OCI-LY1 (cell line): ENCODE measurements at regions not wholly inside any gene's neighbourhood (a gene's known extent, or its start where the extent isn't known, plus 50 kb on each side); places are given as distances from the start of the nearest gene placed in this dataset.

ENCODE experiments used
- CTCF ChIP-seq: fragments of 200-600 bp; sonication (generic), shearing (Covaris generic); IDR thresholded peaks from 2 replicates; pipeline ENCODE4 v1.5.1; 2017; ENCODE audit warnings: mild to moderate bottlenecking, antibody characterized with exemption, low read length, moderate library complexity, mixed read lengths
- EZH2 ChIP-seq: fragments of 200-600 bp; sonication (generic), shearing (Covaris generic); IDR thresholded peaks from 2 replicates; pipeline ENCODE4 v1.8.0; 2017; ENCODE audit warnings: borderline replicate concordance, mixed run types, mild to moderate bottlenecking, antibody characterized with exemption, low read length, moderate library complexity, mixed read lengths

- no peak for TF ChIP-seq CTCF
- TF ChIP-seq EZH2 = no peak
Measured at GRCh38 chr10:124185084-124185483, 91.7 kb upstream of the CHST15 start.
